Renal cortex interstitium (tissue), 11 donors: ENCODE measurements at regions not wholly inside any gene's neighbourhood (a gene's known extent, or its start where the extent isn't known, plus 50 kb on each side); places are given as distances from the start of the nearest gene placed in this dataset.

ENCODE experiments used
- DNase-seq, 11 donors: peaks; one replicate each; pipeline ENCODE4 v3.0.0-alpha.2; 2013; ENCODE audit warnings: low read depth in 9 of 11, low spot score in 4 of 11; ENCODE audit errors: extremely low read depth in 1 of 11

- no peak for DNase-seq
Measured at GRCh38 chr11:36837831-36838437, 239.9 kb upstream of the RAG2 start.

GRCh38 chr11:36825251-36825650 is 227.2 kb upstream of the RAG2 start:
- no peak for DNase-seq

- DNase-seq: no peak
Measured at GRCh38 chr11:36824349-36824748, 226.3 kb upstream of the RAG2 start.

GRCh38 chr11:36822829-36823228 is 224.8 kb upstream of the RAG2 start:
- DNase-seq: no peak

- no peak for DNase-seq
Measured at GRCh38 chr11:36818410-36818809, 220.4 kb upstream of the RAG2 start.

GRCh38 chr11:36817336-36817965 is 219.4 kb upstream of the RAG2 start:
- no peak for DNase-seq

GRCh38 chr11:36809303-36809702 is 211.3 kb upstream of the RAG2 start:
- no peak for DNase-seq

- DNase-seq: no peak
Measured at GRCh38 chr11:36807871-36808270, 209.8 kb upstream of the RAG2 start.

- DNase-seq: no peak
Measured at GRCh38 chr11:36803084-36803483, 205.0 kb upstream of the RAG2 start.

- peak in 2 of 11 donors; percentile 16 to 22 for DNase-seq
Measured at GRCh38 chr11:36792996-36793914, 195.2 kb upstream of the RAG2 start.

- no peak for DNase-seq
Measured at GRCh38 chr11:36791957-36792356, 193.9 kb upstream of the RAG2 start.

GRCh38 chr11:36790526-36790925 is 192.5 kb upstream of the RAG2 start:
- DNase-seq: peak in 2 of 11 donors; percentile 9 to 36

- DNase-seq: no peak
Measured at GRCh38 chr11:36783808-36784207, 185.8 kb upstream of the RAG2 start.

- no peak for DNase-seq
Measured at GRCh38 chr11:36779791-36780190, 181.8 kb upstream of the RAG2 start.

- DNase-seq: no peak
Measured at GRCh38 chr11:36777311-36777710, 179.3 kb upstream of the RAG2 start.

- no peak for DNase-seq
Measured at GRCh38 chr11:36775756-36776155, 177.7 kb upstream of the RAG2 start.

- no peak for DNase-seq
Measured at GRCh38 chr11:36775130-36775529, 177.1 kb upstream of the RAG2 start.

- DNase-seq: no peak
Measured at GRCh38 chr11:36774603-36775002, 176.6 kb upstream of the RAG2 start.

GRCh38 chr11:36763187-36763586 is 165.2 kb upstream of the RAG2 start:
- DNase-seq: no peak

GRCh38 chr11:36757075-36757474 is 159.0 kb upstream of the RAG2 start:
- DNase-seq: no peak
